ENCODE measurements at regions not wholly inside any gene's neighbourhood (a gene's known extent, or its start where the extent isn't known, plus 50 kb on each side); places are given as distances from the start of the nearest gene placed in this dataset.

- WGBS, 2 donors, result 36 to 37% methylated on average over 5 of the region's 5 CpGs
- no peaks in the 10 kb centered on the region for H3K9me3 ChIP-seq
- no peak overlapping the region for H3K27ac ChIP-seq
- H3K4me3 ChIP-seq, result no peak overlapping the region
- DNase-seq (no peak), ATAC-seq (peak in 3 of 4 donors; percentile 22 to 45 (median 40)), FAIRE-seq (no peak)
- TF ChIP-seq, protein P1, sequence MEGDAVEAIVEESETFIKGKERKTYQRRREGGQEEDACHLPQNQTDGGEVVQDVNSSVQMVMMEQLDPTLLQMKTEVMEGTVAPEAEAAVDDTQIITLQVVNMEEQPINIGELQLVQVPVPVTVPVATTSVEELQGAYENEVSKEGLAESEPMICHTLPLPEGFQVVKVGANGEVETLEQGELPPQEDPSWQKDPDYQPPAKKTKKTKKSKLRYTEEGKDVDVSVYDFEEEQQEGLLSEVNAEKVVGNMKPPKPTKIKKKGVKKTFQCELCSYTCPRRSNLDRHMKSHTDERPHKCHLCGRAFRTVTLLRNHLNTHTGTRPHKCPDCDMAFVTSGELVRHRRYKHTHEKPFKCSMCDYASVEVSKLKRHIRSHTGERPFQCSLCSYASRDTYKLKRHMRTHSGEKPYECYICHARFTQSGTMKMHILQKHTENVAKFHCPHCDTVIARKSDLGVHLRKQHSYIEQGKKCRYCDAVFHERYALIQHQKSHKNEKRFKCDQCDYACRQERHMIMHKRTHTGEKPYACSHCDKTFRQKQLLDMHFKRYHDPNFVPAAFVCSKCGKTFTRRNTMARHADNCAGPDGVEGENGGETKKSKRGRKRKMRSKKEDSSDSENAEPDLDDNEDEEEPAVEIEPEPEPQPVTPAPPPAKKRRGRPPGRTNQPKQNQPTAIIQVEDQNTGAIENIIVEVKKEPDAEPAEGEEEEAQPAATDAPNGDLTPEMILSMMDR (IDR thresholded peaks at IDR 0.05), result no peak
- intact Hi-C loops (cut with DNase I), result no loop called here
- no peaks in the 10 kb centered on the region for H3K27me3 ChIP-seq
- no peaks in the 10 kb centered on the region for H3K36me3 ChIP-seq
- peaks cover 0 to 10% (median 7%) of the 10 kb centered on the region in 3 donors for H3K4me1 ChIP-seq
These were observed 277.5 kb upstream of the RGMA start for GRCh38 chr15:93366387-93367100.

DNA sequence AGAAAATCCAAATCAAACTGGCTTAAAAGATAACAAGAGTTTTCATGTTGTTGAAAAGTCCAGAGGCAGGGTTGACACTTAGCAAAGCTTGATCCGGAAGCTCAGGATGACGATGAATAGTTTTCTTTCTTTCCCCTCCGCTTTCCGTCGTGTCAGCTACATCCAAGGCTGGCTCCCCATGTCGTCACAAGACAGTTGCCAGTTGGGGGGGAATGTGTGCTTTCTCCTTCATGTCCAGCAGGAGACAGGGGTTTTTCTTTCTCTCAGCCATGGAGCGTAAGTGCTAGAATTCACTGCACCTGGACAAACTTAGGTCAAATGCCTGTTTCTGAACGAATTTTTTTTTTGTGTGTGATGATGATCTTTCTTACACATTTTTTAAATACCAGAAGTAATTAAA, 273.8 kb upstream of the RGMA start:
- no peaks in the 10 kb centered on the region for H3K9me3 ChIP-seq
- intact Hi-C loops (cut with DNase I), result no loop called here
- no peak overlapping the region for H3K4me3 ChIP-seq
- peaks cover 0 to 10% (median 7%) of the 10 kb centered on the region in 3 donors for H3K4me1 ChIP-seq
- ATAC-seq (no peak), FAIRE-seq (no peak), DNase-seq (no peak)
- TF ChIP-seq, protein P1 (IDR thresholded peaks at IDR 0.05), result no peak
- no peaks in the 10 kb centered on the region for H3K36me3 ChIP-seq
- 81 to 91% methylated on average over 8 of the region's 8 CpGs for WGBS, 2 donors
- H3K27me3 ChIP-seq, result no peaks in the 10 kb centered on the region
- no peak overlapping the region for H3K27ac ChIP-seq

DNA sequence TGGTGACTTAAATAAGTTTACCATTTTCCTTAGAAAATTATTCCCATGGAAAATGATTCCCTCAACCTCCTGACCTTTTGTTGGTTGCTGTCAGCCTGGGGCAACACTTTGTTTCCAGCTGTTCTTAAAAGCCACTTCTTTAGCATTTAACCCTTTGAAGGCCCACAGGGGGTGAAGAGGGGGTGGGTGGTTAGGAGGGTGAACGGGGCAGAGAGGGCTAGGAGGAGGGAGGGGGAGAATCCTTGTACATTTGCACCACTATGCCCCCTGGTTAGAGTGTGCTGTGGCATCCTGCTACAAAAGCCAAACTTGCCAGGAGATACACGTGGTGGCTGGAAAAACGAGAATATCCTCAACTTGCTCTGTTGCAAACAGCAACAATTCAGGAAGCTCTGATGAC, 273.2 kb upstream of the RGMA start:
- FAIRE-seq, result no peak

GRCh38 chr15:93361703-93362102, 272.7 kb upstream of the RGMA start:
- TF ChIP-seq, protein P1 (IDR thresholded peaks at IDR 0.05), result no peak
- H3K36me3 ChIP-seq, result no peaks in the 10 kb centered on the region
- peaks cover 0 to 4% (median 3%) of the 10 kb centered on the region in 3 donors for H3K4me1 ChIP-seq
- no peak overlapping the region for H3K4me3 ChIP-seq
- no peaks in the 10 kb centered on the region for H3K9me3 ChIP-seq
- 86 to 92% methylated on average over 5 of the region's 5 CpGs for WGBS, 2 donors
- no peak for DNase-seq
- H3K27me3 ChIP-seq, result no peaks in the 10 kb centered on the region
- FAIRE-seq, result no peak
- intact Hi-C loops (cut with DNase I), result no loop called here
- H3K27ac ChIP-seq, result no peak overlapping the region
- ATAC-seq, result no peak

More for the DNA sequence above, 273.2 kb upstream of the RGMA start:
- Histone ChIP-seq H3K9me3 (no peaks in the 10 kb centered on the region), H3K36me3 (no peaks in the 10 kb centered on the region), H3K4me1 (peaks cover 0 to 9% (median 7%) of the 10 kb centered on the region in 3 donors), H3K27me3 (no peaks in the 10 kb centered on the region), H3K4me3 (no peak overlapping the region), H3K27ac (no peak overlapping the region)
- no peak for ATAC-seq
- DNase-seq, result no peak
- 58 to 69% methylated on average over 3 of the region's 3 CpGs for WGBS, 2 donors
- intact Hi-C loops (cut with DNase I), result no loop called here
- TF ChIP-seq, protein P1 (IDR thresholded peaks at IDR 0.05), result no peak

GRCh38 chr15:93360976-93361375, 272.0 kb upstream of the RGMA start:
- no peak overlapping the region for H3K27ac ChIP-seq
- no peaks in the 10 kb centered on the region for H3K9me3 ChIP-seq
- H3K4me3 ChIP-seq, result no peak overlapping the region
- TF ChIP-seq, protein P1 (IDR thresholded peaks at IDR 0.05), result no peak
- H3K36me3 ChIP-seq, result no peaks in the 10 kb centered on the region
- no peak for DNase-seq
- no peak for FAIRE-seq
- no peaks in the 10 kb centered on the region for H3K27me3 ChIP-seq
- intact Hi-C loops (cut with DNase I), result no loop called here
- WGBS, 2 donors, result 96 to 98% methylated on average over 2 of the region's 2 CpGs
- no peaks in the 10 kb centered on the region for H3K4me1 ChIP-seq
- ATAC-seq, result no peak
